Endodermal cell (in vitro differentiated cells): ENCODE measurements at regions not wholly inside any gene's neighbourhood (a gene's known extent, or its start where the extent isn't known, plus 50 kb on each side); places are given as distances from the start of the nearest gene placed in this dataset.

Source experiments
- DNase-seq: peaks from one replicate; pipeline ENCODE4 v3.0.0-alpha.2; 2017
- H3K27ac ChIP-seq: 2 replicates; pipeline ENCODE4 v1.5.1; 2013; ENCODE audit warnings: mild to moderate bottlenecking, low read depth, low read length, moderate library complexity
- H3K27me3 ChIP-seq: 2 replicates; pipeline ENCODE4 v1.6.1; 2013; ENCODE audit warnings: mild to moderate bottlenecking, low read length, moderate library complexity; ENCODE audit not compliant: insufficient read depth, control insufficient read depth, poor library complexity, severe bottlenecking
- H3K36me3 ChIP-seq: 2 replicates; pipeline ENCODE4 v1.7.0; 2013; ENCODE audit warnings: mild to moderate bottlenecking, low read length, moderate library complexity; ENCODE audit not compliant: control insufficient read depth, insufficient read depth
- H3K4me1 ChIP-seq: one replicate; pipeline ENCODE4 v1.7.0; 2013; ENCODE audit warnings: low read length; ENCODE audit not compliant: control insufficient read depth, insufficient read depth
- H3K4me3 ChIP-seq: 2 replicates; pipeline ENCODE4 v1.5.1; 2013; ENCODE audit warnings: mild to moderate bottlenecking, low read length, moderate library complexity
- H3K9ac ChIP-seq: 2 replicates; pipeline ENCODE4 v1.6.1; 2013; ENCODE audit warnings: mild to moderate bottlenecking, low read length, moderate library complexity; ENCODE audit not compliant: poor library complexity, severe bottlenecking; ENCODE audit errors: extremely low read depth
- H3K9me3 ChIP-seq: 2 replicates; pipeline ENCODE4 v1.6.1; 2013; ENCODE audit warnings: mild to moderate bottlenecking, low read length, moderate library complexity; ENCODE audit not compliant: control insufficient read depth
- H3K27ac Mint-ChIP-seq: 2 replicates; pipeline ENCODE4 v1.8.0; 2020; ENCODE audit warnings: mixed read lengths
- H3K27me3 Mint-ChIP-seq: 2 replicates; pipeline ENCODE4 v1.8.0; 2021; ENCODE audit warnings: mild to moderate bottlenecking, mixed read lengths; ENCODE audit not compliant: insufficient read depth
- H3K36me3 Mint-ChIP-seq: 2 replicates; pipeline ENCODE4 v1.8.0; 2020; ENCODE audit warnings: low read depth, mixed read lengths
- H3K4me1 Mint-ChIP-seq: 2 replicates; pipeline ENCODE4 v1.8.0; 2020; ENCODE audit warnings: mixed read lengths
- H3K4me3 Mint-ChIP-seq: 2 replicates; pipeline ENCODE4 v1.8.0; 2020; ENCODE audit warnings: mild to moderate bottlenecking, moderate library complexity, mixed read lengths
- H3K9me3 Mint-ChIP-seq: 2 replicates; pipeline ENCODE4 v1.8.0; 2020; ENCODE audit warnings: mild to moderate bottlenecking, mixed read lengths
- WGBS, 2 experiments: methylation state at CpG; one replicate each; pipeline versions ENCODE4 v1.1.5 to v1.1.7; 2013; ENCODE audit warnings: missing lambda C conversion rate in 2 of 2, mixed read lengths in 1 of 2; ENCODE audit not compliant: insufficient coverage in 1 of 2, insufficient read length in 1 of 2; 5-methylcytosine and 5-hydroxymethylcytosine counted together
- TF ChIP-seq, protein P1 (sequence below): fragments of 200-600 bp; sonication (generic); conservative IDR thresholded peaks from 2 replicates; pipeline ENCODE4 v1.5.0; 2021; ENCODE audit warnings: antibody characterized with exemption, mild to moderate bottlenecking

DNA sequence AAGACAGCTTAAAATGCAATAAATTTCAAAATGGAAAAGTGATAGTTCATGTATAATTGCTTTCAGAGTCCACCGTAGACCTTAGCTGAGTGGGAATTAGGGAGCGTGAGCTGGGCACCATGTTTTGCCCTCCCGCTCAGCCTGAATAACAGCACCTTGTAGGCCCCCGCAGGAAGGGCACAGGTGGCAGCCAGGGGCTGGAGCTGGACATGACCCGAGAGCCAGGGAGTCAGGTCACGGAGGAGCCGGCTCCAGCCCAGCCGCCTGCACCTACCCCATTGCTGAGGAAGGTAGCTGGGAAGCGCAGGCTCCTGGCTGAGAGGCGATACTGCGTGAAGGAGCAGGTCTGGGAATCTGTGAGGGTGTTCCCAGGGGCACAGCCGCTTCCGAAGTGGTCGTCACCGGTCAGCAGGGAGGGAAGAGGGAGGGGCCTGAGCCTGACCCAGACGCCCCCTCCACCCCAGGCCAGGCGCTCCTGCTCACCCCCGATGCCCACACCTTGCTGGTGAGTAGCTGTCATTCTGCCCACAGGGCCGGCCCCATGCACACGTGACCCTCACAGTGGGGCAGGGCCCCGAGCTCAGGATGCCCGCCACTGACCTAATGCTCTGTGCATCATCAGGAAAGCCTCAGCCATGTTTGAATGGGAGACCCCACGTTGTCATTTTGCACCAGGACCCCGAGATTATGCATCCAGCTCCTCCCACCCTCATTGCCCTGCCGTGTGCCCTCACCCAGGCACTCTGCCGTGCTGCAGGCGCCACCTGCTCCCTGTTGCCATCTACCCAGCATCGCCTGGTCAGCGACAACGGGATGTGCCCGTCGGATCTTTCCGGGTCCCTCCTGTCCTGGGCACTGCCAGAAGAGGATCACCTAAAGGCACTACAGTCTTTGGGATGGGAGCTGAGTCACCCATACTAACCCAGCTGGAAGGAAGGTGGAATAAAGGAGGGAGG, 129.2 kb upstream of the TCERG1L start:
- no peaks in the 10 kb centered on the region for H3K36me3 Mint-ChIP-seq
- WGBS, 2 experiments = 90 to 92% methylated on average over 12 to 33 of the region's 33 CpGs
- Histone ChIP-seq H3K36me3 (no peaks in the 10 kb centered on the region), H3K27me3 (no peaks in the 10 kb centered on the region), H3K4me3 (no peak overlapping the region), H3K4me1 (no peaks in the 10 kb centered on the region), H3K9ac (no peak overlapping the region), H3K27ac (no peak overlapping the region), H3K9me3 (no peaks in the 10 kb centered on the region)
- no peak overlapping the region for H3K4me3 Mint-ChIP-seq
- H3K27me3 Mint-ChIP-seq = no peaks in the 10 kb centered on the region
- TF ChIP-seq, protein P1, sequence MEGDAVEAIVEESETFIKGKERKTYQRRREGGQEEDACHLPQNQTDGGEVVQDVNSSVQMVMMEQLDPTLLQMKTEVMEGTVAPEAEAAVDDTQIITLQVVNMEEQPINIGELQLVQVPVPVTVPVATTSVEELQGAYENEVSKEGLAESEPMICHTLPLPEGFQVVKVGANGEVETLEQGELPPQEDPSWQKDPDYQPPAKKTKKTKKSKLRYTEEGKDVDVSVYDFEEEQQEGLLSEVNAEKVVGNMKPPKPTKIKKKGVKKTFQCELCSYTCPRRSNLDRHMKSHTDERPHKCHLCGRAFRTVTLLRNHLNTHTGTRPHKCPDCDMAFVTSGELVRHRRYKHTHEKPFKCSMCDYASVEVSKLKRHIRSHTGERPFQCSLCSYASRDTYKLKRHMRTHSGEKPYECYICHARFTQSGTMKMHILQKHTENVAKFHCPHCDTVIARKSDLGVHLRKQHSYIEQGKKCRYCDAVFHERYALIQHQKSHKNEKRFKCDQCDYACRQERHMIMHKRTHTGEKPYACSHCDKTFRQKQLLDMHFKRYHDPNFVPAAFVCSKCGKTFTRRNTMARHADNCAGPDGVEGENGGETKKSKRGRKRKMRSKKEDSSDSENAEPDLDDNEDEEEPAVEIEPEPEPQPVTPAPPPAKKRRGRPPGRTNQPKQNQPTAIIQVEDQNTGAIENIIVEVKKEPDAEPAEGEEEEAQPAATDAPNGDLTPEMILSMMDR = no peak
- DNase-seq = no peak
- no peaks in the 10 kb centered on the region for H3K9me3 Mint-ChIP-seq
- H3K27ac Mint-ChIP-seq = no peak overlapping the region
- H3K4me1 Mint-ChIP-seq = no peaks in the 10 kb centered on the region

DNA sequence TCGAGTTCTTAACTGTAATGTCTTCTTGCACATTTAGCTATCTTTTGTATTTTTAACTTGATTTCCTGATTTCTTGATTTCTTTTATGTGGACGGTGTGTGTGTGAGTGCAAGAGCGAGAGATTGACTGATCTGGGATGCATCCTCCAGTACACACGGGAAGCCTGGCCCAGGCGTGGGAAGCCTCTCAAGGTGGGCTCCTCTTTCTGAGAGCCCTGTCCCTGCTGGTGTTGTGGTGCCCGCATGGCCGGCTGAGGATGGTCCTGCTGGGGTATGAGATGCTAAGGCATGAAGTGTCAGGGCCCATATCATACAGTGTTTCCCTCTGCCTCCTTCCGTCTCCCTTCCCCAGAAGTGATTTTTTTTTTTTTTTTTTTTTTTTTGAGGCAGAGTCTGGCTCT, 130.8 kb upstream of the TCERG1L start:
- TF ChIP-seq, protein P1 = no peak
- Histone ChIP-seq H3K27me3 (no peaks in the 10 kb centered on the region), H3K4me3 (no peak overlapping the region), H3K27ac (no peak overlapping the region), H3K4me1 (no peaks in the 10 kb centered on the region), H3K9ac (no peak overlapping the region), H3K9me3 (no peaks in the 10 kb centered on the region), H3K36me3 (no peaks in the 10 kb centered on the region)
- Mint-ChIP-seq H3K36me3 (no peaks in the 10 kb centered on the region), H3K4me3 (no peak overlapping the region), H3K27ac (no peak overlapping the region), H3K9me3 (no peaks in the 10 kb centered on the region), H3K27me3 (no peaks in the 10 kb centered on the region), H3K4me1 (no peaks in the 10 kb centered on the region)
- DNase-seq = no peak
- 83 to 94% methylated on average over 1 to 8 of the region's 8 CpGs for WGBS, 2 experiments

DNA sequence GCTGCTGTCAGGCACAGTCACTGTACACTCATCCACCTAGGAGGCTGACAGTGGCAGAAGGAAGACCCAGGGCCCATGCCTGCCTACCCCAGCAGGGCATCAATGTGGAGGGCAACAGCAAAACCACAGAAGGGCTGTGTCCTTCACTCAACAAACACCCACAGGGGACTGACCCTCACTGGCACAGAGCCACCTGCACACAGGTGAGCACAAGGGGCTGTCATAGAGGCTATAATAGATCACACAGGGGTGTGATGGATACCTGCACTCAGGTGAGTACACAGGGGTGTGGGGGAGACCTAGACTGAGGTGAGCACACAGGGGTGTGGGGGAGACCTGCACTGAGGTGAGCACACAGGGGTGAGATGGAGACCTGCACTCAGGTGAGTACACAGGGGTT, 132.8 kb upstream of the TCERG1L start:
- Histone ChIP-seq H3K4me1 (no peaks in the 10 kb centered on the region), H3K9me3 (no peaks in the 10 kb centered on the region), H3K36me3 (no peaks in the 10 kb centered on the region), H3K27ac (no peak overlapping the region), H3K27me3 (no peaks in the 10 kb centered on the region), H3K9ac (no peak overlapping the region), H3K4me3 (no peak overlapping the region)
- no peaks in the 10 kb centered on the region for H3K9me3 Mint-ChIP-seq
- H3K27ac Mint-ChIP-seq = no peak overlapping the region
- H3K4me1 Mint-ChIP-seq = no peaks in the 10 kb centered on the region
- TF ChIP-seq, protein P1 = no peak
- no peaks in the 10 kb centered on the region for H3K27me3 Mint-ChIP-seq
- DNase-seq = peak; percentile 9
- no peak overlapping the region for H3K4me3 Mint-ChIP-seq
- H3K36me3 Mint-ChIP-seq = no peaks in the 10 kb centered on the region
